ENCODE measurements at regions not wholly inside any gene's neighbourhood (a gene's known extent, or its start where the extent isn't known, plus 50 kb on each side); places are given as distances from the start of the nearest gene placed in this dataset.

DNA sequence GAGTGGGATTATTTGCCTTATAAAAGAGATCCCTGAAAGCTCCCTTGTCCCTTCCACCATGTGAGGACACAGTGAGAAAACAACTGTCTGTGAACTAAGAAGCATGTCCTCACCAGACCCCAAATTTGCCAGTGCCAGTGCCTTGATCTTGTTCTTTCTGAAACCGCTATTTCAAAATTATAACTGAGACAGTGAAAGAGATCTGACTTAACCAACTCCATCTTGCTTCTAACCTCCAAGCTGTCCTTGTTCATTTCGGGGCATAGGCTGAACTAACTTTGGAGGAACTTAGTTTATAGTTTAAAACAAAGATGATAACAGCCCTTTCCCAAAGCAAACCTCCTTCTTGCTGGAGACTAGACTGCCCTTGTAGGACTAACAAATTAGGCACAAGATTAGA is 563.9 kb downstream of the ADCYAP1 start:
- DNase-seq (ENCODE audit: low spot score) = no peak
- TF ChIP-seq, protein P1, sequence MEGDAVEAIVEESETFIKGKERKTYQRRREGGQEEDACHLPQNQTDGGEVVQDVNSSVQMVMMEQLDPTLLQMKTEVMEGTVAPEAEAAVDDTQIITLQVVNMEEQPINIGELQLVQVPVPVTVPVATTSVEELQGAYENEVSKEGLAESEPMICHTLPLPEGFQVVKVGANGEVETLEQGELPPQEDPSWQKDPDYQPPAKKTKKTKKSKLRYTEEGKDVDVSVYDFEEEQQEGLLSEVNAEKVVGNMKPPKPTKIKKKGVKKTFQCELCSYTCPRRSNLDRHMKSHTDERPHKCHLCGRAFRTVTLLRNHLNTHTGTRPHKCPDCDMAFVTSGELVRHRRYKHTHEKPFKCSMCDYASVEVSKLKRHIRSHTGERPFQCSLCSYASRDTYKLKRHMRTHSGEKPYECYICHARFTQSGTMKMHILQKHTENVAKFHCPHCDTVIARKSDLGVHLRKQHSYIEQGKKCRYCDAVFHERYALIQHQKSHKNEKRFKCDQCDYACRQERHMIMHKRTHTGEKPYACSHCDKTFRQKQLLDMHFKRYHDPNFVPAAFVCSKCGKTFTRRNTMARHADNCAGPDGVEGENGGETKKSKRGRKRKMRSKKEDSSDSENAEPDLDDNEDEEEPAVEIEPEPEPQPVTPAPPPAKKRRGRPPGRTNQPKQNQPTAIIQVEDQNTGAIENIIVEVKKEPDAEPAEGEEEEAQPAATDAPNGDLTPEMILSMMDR (IDR thresholded peaks at IDR 0.05; ENCODE audit: extremely low read depth, insufficient read depth, missing control alignments) = no peak
- in situ Hi-C loops (cut with MboI; ENCODE audit: low pct_unique_long_range_greater_than_20kb, low sequenced_read_pairs, unreplicated experiment) = no loop called here

DNA sequence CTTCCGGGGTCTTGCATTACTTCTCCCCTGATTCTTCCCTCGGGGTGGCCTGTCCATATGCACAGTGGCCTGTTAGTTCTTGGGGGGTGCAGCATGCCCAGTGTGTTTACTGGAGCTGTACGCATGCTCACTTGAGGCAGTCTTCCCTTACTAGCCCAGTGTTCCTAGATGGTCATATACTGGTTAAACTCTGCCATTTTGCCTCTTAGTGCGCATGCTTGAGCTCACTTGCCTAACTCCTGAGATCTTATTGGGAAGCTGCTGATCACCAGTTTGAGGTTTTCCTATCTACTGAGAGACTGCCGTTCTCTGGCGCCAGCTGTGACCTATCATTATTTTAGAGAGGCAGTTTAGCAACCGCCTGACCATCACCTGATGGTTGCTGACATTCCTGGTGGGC is 571.2 kb downstream of the ADCYAP1 start:
- in situ Hi-C loops (cut with MboI; ENCODE audit: low pct_unique_long_range_greater_than_20kb, low sequenced_read_pairs, unreplicated experiment) = no loop called here
- TF ChIP-seq, protein P1 (IDR thresholded peaks at IDR 0.05; ENCODE audit: extremely low read depth, insufficient read depth, missing control alignments) = no peak
- DNase-seq (ENCODE audit: low spot score) = no peak

DNA sequence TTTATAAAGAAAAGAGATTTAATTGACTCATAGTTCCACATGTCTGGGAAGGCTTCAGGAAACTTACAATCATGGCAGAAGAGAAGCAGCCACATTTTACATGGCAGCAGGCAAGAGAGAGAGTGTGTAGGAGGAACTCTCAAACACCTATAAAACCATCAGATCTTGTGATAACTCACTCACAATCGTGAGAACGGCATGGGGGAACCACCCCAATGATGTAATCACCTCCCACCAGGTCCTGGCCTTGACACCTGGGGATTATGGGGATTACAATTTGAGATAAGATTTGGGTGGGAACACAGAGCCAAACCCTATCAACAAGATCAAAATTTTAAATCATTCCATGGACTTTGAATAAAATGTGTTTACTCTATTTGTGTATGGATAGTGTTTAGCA is 575.6 kb downstream of the ADCYAP1 start:
- no peak for DNase-seq (ENCODE audit: low spot score)
- in situ Hi-C loops (cut with MboI; ENCODE audit: low pct_unique_long_range_greater_than_20kb, low sequenced_read_pairs, unreplicated experiment) = no loop called here
- TF ChIP-seq, protein P1 (IDR thresholded peaks at IDR 0.05; ENCODE audit: extremely low read depth, insufficient read depth, missing control alignments) = no peak

DNA sequence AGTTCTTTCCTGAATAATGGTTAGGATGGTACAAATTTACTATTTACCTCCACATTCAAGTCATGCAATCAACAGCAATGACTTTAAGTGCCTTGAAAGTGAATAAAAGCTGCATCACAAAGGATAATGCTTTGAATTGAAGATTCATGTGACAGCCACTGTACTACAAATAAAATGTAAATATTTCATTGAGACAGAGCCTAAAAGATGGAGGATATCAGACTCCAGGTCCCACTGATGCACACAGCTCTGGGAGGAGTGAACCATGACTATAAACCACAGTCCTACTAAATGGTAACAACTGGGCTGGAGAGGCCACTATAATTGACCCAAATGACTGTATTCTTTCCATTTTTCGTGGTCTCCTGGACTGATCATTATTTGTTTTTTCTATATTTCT is 576.9 kb downstream of the ADCYAP1 start:
- in situ Hi-C loops (cut with MboI; ENCODE audit: low pct_unique_long_range_greater_than_20kb, low sequenced_read_pairs, unreplicated experiment) = no loop called here
- TF ChIP-seq, protein P1 (IDR thresholded peaks at IDR 0.05; ENCODE audit: extremely low read depth, insufficient read depth, missing control alignments) = no peak
- no peak for DNase-seq (ENCODE audit: low spot score)

DNA sequence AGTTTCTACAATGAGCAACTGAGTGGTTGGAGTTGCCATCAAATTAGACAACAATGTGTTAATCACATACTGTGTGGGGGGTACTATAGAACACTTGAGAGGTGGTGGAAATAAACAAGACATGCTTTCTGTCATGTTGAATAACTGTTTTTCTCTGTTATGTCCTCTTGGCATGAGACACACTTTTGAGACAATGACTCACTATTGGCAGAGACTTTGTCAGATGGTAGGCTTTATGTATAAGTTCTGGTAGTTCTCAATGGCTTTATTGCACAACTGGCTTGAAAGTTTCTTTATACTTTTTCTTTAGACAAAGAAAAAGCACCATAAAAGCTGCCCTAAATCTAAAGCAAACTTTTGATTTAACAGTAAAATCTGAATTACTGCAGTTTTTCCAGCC is 578.7 kb downstream of the ADCYAP1 start:
- DNase-seq (ENCODE audit: low spot score) = no peak
- TF ChIP-seq, protein P1 (IDR thresholded peaks at IDR 0.05; ENCODE audit: extremely low read depth, insufficient read depth, missing control alignments) = no peak
- in situ Hi-C loops (cut with MboI; ENCODE audit: low pct_unique_long_range_greater_than_20kb, low sequenced_read_pairs, unreplicated experiment) = no loop called here

DNA sequence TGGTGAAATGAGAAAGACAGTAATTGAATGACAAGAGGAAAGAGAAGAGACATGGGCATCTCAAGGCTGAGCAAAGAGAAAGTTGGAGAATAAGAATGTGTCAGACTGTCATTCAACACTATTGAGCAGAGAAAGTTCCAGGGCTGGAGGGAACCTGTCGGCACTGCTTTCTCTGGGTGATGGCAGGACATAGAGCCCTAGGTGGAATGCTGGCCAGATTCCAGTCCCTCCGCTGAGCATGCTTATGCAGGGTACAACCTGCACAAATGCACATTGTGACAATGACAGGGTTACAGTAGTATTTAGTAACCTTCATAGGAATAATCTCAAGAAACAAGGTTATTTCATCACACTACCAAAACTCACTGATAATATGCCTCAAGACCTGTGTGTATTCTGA is 582.8 kb downstream of the ADCYAP1 start:
- TF ChIP-seq, protein P1 (IDR thresholded peaks at IDR 0.05; ENCODE audit: extremely low read depth, insufficient read depth, missing control alignments) = no peak
- in situ Hi-C loops (cut with MboI; ENCODE audit: low pct_unique_long_range_greater_than_20kb, low sequenced_read_pairs, unreplicated experiment) = no loop called here
- no peak for DNase-seq (ENCODE audit: low spot score)

DNA sequence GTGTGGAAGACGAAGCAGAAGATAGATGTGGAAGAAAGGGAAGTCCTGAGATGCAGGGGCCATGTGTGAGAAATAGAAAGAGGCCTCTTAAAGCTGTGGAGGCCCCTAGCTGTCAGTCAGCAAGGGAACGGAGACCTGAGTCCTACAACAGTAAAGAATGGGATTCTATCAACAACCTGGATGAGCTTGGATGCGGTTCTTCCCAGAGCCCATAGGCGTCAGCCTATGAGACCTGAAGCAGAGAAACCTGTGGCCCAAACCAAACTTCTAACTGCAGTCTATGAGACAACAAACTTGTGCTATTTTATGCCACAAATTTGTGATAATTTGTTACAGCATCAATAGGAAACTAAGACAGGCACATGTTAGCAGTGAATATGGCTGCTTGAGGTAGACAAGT is 583.7 kb downstream of the ADCYAP1 start:
- in situ Hi-C loops (cut with MboI; ENCODE audit: low pct_unique_long_range_greater_than_20kb, low sequenced_read_pairs, unreplicated experiment) = no loop called here
- TF ChIP-seq, protein P1 (IDR thresholded peaks at IDR 0.05; ENCODE audit: extremely low read depth, insufficient read depth, missing control alignments) = no peak
- no peak for DNase-seq (ENCODE audit: low spot score)

Measured in GM13977 (cell line).